H1 (cell line): ENCODE measurements at regions not wholly inside any gene's neighbourhood (a gene's known extent, or its start where the extent isn't known, plus 50 kb on each side); places are given as distances from the start of the nearest gene placed in this dataset.

Source experiments
- CBX5 ChIP-seq: fragments of 300-800, 300-1000 bp; sonication (generic); IDR thresholded peaks from 2 replicates; pipeline ENCODE4 v1.7.1; 2016; ENCODE audit warnings: antibody characterized with exemption, low read length, low read depth
- CTBP2 ChIP-seq: IDR thresholded peaks from 2 replicates; pipeline ENCODE4 v1.7.0; 2011; ENCODE audit warnings: borderline replicate concordance, mild to moderate bottlenecking, moderate library complexity, mixed read lengths, low read length; ENCODE audit not compliant: insufficient read depth, insufficient read length
- KDM4A ChIP-seq: IDR thresholded peaks from one replicate; pipeline ENCODE4 v1.7.1; 2012; ENCODE audit warnings: low read depth, mild to moderate bottlenecking, moderate library complexity, low read length, inconsistent platforms; ENCODE audit not compliant: severe bottlenecking
- PHF8 ChIP-seq: fragments of 200-600 bp; sonication (generic); conservative IDR thresholded peaks from 2 replicates; pipeline ENCODE4 v1.7.1; 2012; ENCODE audit warnings: low read depth, mild to moderate bottlenecking, inconsistent platforms, low read length, moderate library complexity
- RXRA ChIP-seq: IDR thresholded peaks from 2 replicates; pipeline ENCODE4 v1.6.1; 2011; ENCODE audit warnings: low read depth, mild to moderate bottlenecking, low read length, moderate library complexity; ENCODE audit not compliant: insufficient read depth
- SIX5 ChIP-seq: IDR thresholded peaks from 2 replicates; pipeline ENCODE4 v1.6.1; 2011; ENCODE audit warnings: mild to moderate bottlenecking, low read depth, low read length
- TBP ChIP-seq: IDR thresholded peaks from 2 replicates; pipeline ENCODE4 v1.6.1; 2011; ENCODE audit warnings: low read depth, low read length, improper control_type of control experiment
- TF ChIP-seq, protein P1 (sequence below): IDR thresholded peaks from 2 replicates; pipeline ENCODE4 v1.6.1; 2012; ENCODE audit warnings: inconsistent platforms

DNA sequence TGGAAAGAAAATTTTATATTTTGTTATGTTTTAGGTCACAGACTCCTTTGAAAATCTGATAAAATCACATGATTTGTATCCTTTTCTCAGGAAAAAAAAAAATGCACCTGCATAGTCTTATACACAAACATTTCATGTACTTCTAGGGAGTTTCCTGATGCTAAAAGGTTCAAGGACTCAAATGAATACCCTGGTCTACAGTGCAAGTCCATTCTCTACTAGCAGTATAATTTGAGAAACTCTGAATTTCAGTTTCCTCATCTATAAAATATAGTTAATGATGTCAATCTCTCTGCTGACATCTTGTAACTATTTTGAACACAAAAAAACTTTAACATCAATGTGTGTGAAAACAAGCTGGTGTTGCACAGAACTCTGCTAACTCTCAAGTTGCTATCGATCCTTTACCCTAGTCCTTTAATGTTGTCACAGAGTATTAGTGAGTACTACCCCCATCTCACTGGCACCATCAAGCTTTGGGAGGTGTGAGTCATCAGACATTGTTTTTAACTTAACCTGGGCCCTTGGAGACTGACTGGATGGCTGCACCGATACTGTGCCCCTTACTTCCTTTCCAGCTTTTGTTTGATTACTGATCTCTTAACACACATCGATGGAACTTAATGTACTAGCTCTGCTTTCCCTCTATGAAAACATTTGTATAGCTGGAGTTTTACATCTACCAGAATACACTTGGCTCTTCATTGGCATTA is 251.9 kb upstream of the SOX5 start (continued):
- TF ChIP-seq PHF8 (no peak), RXRA (no peak), SIX5 (no peak), KDM4A (no peak), TBP (no peak), CBX5 (no peak), CTBP2 (no peak)
- TF ChIP-seq, protein P1, sequence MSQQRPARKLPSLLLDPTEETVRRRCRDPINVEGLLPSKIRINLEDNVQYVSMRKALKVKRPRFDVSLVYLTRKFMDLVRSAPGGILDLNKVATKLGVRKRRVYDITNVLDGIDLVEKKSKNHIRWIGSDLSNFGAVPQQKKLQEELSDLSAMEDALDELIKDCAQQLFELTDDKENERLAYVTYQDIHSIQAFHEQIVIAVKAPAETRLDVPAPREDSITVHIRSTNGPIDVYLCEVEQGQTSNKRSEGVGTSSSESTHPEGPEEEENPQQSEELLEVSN: no peak
